K562 (cell line): ENCODE measurements at regions not wholly inside any gene's neighbourhood (a gene's known extent, or its start where the extent isn't known, plus 50 kb on each side); places are given as distances from the start of the nearest gene placed in this dataset.
A peak's percentile ranks its signal among the peaks of the same experiment; 100 is the strongest.

Experiments used
- ATAC-seq: fragments of 200-7000 bp; cut with Tn5 transposase; 3 replicates; pipeline ENCODE4 v1.9.1; 2020; ENCODE audit warnings: moderate library complexity
- BruUV-seq: library from RNA; stranded (reverse); fragments of 400-500 nt; replicated peaks from 2 replicates; lab custom pipeline; 2021; lab: Mats Ljungman, UMichigan
- CTCF ChIA-PET: fragments of 300-600 bp; formaldehyde crosslinking; extraction: SDS; loops from one replicate; lab custom pipeline; 2021; ENCODE audit warnings: low intra/inter-chr PET ratio; lab: Yijun Ruan, JAX
- POLR2A ChIA-PET: fragments of 300-600, 350-650 bp; sonication (Branson Sonifier 250); formaldehyde crosslinking; extraction: SDS; loops from one replicate; lab custom pipeline; 2021; ENCODE audit warnings: antibody characterized with exemption, inconsistent platforms; lab: Yijun Ruan, JAX
- DNase-seq, 4 experiments: peaks; one replicate each; pipeline versions ENCODE4 v3.0.0 to v3.0.0-alpha.2; 2011 to 2018; ENCODE audit warnings: low spot score in 3 of 4, mixed read lengths in 3 of 4; ENCODE audit errors: extremely low read depth in 1 of 4
- FAIRE-seq: peaks from 2 replicates; lab custom pipeline; 2011; peaks lifted over from hg19 to GRCh38; lab: Jason Lieb, UNC
- H2AFZ ChIP-seq: 2 replicates; pipeline ENCODE4 v1.6.0; 2011; ENCODE audit warnings: low read depth, low read length, control low read depth, inconsistent platforms
- H3K27ac ChIP-seq: fragments of 200-600 bp; 3 replicates; pipeline ENCODE4 v1.8.0; 2011; ENCODE audit warnings: low read depth, mild to moderate bottlenecking, control low read depth, inconsistent platforms, low read length, moderate library complexity, mixed read lengths; ENCODE audit errors: extremely low read depth
- H3K27me3 ChIP-seq, 2 experiments: fragments of 300-600 bp in 1 of 2; 2 replicates in 1 of 2; 3 replicates in 1 of 2; pipeline versions ENCODE4 v1.6.0 to v1.8.0; 2011; ENCODE audit warnings: inconsistent platforms in 2 of 2, low read length in 2 of 2, mild to moderate bottlenecking in 1 of 2, mixed read lengths in 1 of 2, moderate library complexity in 1 of 2; ENCODE audit not compliant: control insufficient read depth in 2 of 2, insufficient read depth in 2 of 2
- H3K36me3 ChIP-seq: fragments of 300-600 bp; 3 replicates; pipeline ENCODE4 v1.8.0; 2011; ENCODE audit warnings: mild to moderate bottlenecking, low read length, inconsistent platforms; ENCODE audit not compliant: control insufficient read depth, insufficient read depth
- H3K4me1 ChIP-seq, 2 experiments: fragments of 200-600 bp in 1 of 2; replicated peaks in 1 of 2; 2 replicates in 1 of 2; 3 replicates in 1 of 2; pipeline versions ENCODE4 v1.5.1 to v1.8.0; 2011; ENCODE audit warnings: inconsistent platforms in 2 of 2, low read length in 2 of 2, mild to moderate bottlenecking in 1 of 2, mixed read lengths in 1 of 2, moderate library complexity in 1 of 2; ENCODE audit not compliant: control insufficient read depth in 2 of 2, insufficient read depth in 2 of 2
- H3K4me2 ChIP-seq: 2 replicates; pipeline ENCODE4 v1.6.1; 2011; ENCODE audit warnings: low read length, control low read depth, inconsistent platforms, mixed read lengths; ENCODE audit not compliant: insufficient read depth
- H3K4me3 ChIP-seq: fragments of 200-600 bp; sonication (generic), shearing (Covaris generic); 2 replicates; pipeline ENCODE4 v1.5.1; 2016; ENCODE audit warnings: control low read depth, inconsistent platforms
- H3K79me2 ChIP-seq: fragments of 200-600 bp; 3 replicates; pipeline ENCODE4 v1.8.0; 2011; ENCODE audit warnings: low read length, inconsistent platforms; ENCODE audit not compliant: control insufficient read depth, insufficient read depth
- H3K9ac ChIP-seq, 2 experiments: 2 replicates each; pipeline versions ENCODE4 v1.6.0 to v1.6.1; 2011; ENCODE audit warnings: low read depth in 2 of 2, low read length in 2 of 2, control low read depth in 1 of 2, inconsistent platforms in 1 of 2, mild to moderate bottlenecking in 1 of 2, mixed read lengths in 1 of 2; ENCODE audit not compliant: insufficient read depth in 1 of 2
- H3K9me1 ChIP-seq: one replicate; pipeline ENCODE4 v1.6.0; 2011; ENCODE audit warnings: inconsistent platforms, mild to moderate bottlenecking, low read length, moderate library complexity; ENCODE audit not compliant: control insufficient read depth, insufficient read depth
- H3K9me3 ChIP-seq: replicated peaks from 2 replicates; pipeline ENCODE4 v1.5.1; 2011; ENCODE audit warnings: low read depth, low read length, inconsistent platforms; ENCODE audit not compliant: control insufficient read depth, insufficient read depth
- H4K20me1 ChIP-seq: replicated peaks from 2 replicates; pipeline ENCODE4 v1.6.1; 2011; ENCODE audit warnings: low read length, inconsistent platforms, mixed read lengths; ENCODE audit not compliant: control insufficient read depth, insufficient read depth
- CEBPG ChIP-seq, 3 experiments: fragments of 200-800 bp in 1 of 3; sonication (Bioruptor generic) in 1 of 3; sonication (generic) in 1 of 3; formaldehyde crosslinking in 1 of 3; IDR thresholded peaks in 2 of 3; conservative IDR thresholded peaks in 1 of 3; 2 replicates each; pipeline versions ENCODE4 v1.6.1 to v1.8.0; 2016 to 2022; ENCODE audit warnings: missing compliant biosample characterization in 2 of 3, missing genetic modification characterization in 2 of 3, mild to moderate bottlenecking in 1 of 3, missing genetic modification reagents in 1 of 3
- FOS ChIP-seq: IDR thresholded peaks from 3 replicates; pipeline ENCODE4 v1.6.1; 2011; ENCODE audit not compliant: insufficient read length; ENCODE audit errors: extremely low read depth
- SNIP1 ChIP-seq: fragments of 450-650 bp; IDR thresholded peaks from 2 replicates; pipeline ENCODE4 v1.7.1; 2017; ENCODE audit warnings: low read depth, mild to moderate bottlenecking
- TGIF2 ChIP-seq: sonication (generic); formaldehyde crosslinking; IDR thresholded peaks from 2 replicates; pipeline ENCODE4 v1.8.1; 2022; ENCODE audit warnings: mild to moderate bottlenecking, missing genetic modification reagents, moderate library complexity
- ZNF699 ChIP-seq: fragments of 250-450 bp; sonication (Bioruptor Pico); IDR thresholded peaks from 2 replicates; pipeline ENCODE4 v1.8.0; 2021; ENCODE audit warnings: mild to moderate bottlenecking, moderate library complexity; ENCODE audit not compliant: insufficient replicate concordance
- WGBS: fragments of 100-300 bp; shearing (Covaris generic); methylation state at CpG from one replicate; pipeline ENCODE4 v1.1.6; 2016; ENCODE audit warnings: low coverage, mixed read lengths; ENCODE audit not compliant: insufficient coverage; ENCODE audit errors: missing lambda C conversion rate; 5-methylcytosine and 5-hydroxymethylcytosine counted together
- in situ Hi-C: fragments of 300-500 bp; cut with MboI; formaldehyde crosslinking; loops from 4 replicates; pipeline ENCODE4 v1.15.0; 2018; ENCODE audit warnings: inconsistent platforms, mixed read lengths
- intact Hi-C: fragments of 100-400 bp; cut with micrococcal nuclease; formaldehyde crosslinking; loops from 2 replicates; pipeline ENCODE4 v1.14.2; 2022
- TF ChIP-seq, protein P1 (sequence below), 2 experiments: fragments of 200-800 bp in 1 of 2; sonication (Bioruptor generic) in 1 of 2; sonication (generic) in 1 of 2; formaldehyde crosslinking in 1 of 2; IDR thresholded peaks in 1 of 2; conservative IDR thresholded peaks in 1 of 2; 2 replicates each; pipeline versions ENCODE4 v1.5.0 to v1.6.1; 2016 to 2020; ENCODE audit warnings: missing compliant biosample characterization in 1 of 2, missing genetic modification characterization in 1 of 2, missing genetic modification reagents in 1 of 2
- TF ChIP-seq, protein P2 (sequence below): sonication (generic); formaldehyde crosslinking; IDR thresholded peaks from 2 replicates; pipeline ENCODE4 v1.8.0; 2022; ENCODE audit warnings: mild to moderate bottlenecking, low read depth, missing genetic modification reagents

DNA sequence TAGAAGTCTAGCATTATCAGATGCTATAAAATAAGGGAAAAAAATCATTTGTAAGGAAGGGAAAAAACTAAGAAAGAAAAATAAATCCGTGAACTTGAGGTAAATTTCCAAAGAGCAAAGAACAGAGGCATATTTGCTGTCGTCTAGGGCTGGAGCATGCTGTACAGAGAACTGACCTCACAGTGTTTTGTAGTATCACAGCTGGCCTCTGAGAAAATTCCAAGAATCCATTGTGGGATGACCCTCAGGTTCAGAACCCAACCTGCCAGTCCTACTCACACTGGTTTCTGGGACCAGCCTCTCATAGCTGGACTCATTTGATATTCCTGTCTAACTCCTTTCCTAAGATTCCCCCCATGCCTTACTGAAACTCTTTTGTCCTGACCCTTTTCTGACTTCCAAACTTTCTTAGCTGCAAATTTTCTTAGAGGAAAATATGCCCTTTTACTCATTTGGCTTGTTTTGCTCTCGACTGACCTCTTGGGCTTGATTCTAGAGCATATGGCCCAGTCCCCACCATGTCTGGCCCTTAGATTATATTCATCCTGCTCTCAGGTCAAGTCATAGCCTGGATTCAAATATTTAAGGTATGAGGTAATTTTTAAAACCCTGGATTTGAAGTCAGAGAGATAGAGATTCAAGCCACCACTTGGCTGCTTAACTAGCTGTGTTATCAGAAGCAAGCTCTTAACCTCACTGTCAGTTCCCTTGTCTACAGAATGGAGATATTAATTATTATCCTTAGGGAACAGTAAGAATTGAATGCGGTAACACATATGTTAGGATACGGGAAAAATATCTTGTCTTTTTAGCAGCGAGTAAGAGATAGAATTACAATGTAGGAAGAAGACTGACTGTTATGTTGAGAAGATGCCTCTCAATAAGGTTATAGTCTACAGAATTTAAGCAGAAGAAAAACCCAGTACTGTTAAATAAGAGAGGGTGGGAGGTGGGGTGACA, 89.7 kb upstream of the KCNA4 start (continued):
- TF ChIP-seq, protein P1, sequence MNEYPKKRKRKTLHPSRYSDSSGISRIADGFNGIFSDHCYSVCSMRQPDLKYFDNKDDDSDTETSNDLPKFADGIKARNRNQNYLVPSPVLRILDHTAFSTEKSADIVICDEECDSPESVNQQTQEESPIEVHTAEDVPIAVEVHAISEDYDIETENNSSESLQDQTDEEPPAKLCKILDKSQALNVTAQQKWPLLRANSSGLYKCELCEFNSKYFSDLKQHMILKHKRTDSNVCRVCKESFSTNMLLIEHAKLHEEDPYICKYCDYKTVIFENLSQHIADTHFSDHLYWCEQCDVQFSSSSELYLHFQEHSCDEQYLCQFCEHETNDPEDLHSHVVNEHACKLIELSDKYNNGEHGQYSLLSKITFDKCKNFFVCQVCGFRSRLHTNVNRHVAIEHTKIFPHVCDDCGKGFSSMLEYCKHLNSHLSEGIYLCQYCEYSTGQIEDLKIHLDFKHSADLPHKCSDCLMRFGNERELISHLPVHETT (CRISPR knock-in tag; conservative IDR thresholded peaks at IDR 0.05 in 1 of 2, IDR thresholded peaks at IDR 0.05 in 1 of 2) = no peak
- no peak for TF ChIP-seq FOS
- TF ChIP-seq, all 486 proteins: peak for 0

- TF ChIP-seq TGIF2 (CRISPR knock-in tag) (no peak), ZNF699 (CRISPR knock-in tag) (no peak), CEBPG (CRISPR knock-in tag; IDR thresholded peaks at IDR 0.05) (no peak), CEBPG (tag; conservative IDR thresholded peaks at IDR 0.05 in 1 of 2, IDR thresholded peaks at IDR 0.05 in 1 of 2) (peak in 1 of 2 experiments; percentile 64; a peak in 2 of 4 replicates), SNIP1 (no peak)
- TF ChIP-seq, protein P2, sequence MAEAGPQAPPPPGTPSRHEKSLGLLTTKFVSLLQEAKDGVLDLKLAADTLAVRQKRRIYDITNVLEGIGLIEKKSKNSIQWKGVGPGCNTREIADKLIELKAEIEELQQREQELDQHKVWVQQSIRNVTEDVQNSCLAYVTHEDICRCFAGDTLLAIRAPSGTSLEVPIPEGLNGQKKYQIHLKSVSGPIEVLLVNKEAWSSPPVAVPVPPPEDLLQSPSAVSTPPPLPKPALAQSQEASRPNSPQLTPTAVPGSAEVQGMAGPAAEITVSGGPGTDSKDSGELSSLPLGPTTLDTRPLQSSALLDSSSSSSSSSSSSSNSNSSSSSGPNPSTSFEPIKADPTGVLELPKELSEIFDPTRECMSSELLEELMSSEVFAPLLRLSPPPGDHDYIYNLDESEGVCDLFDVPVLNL (CRISPR knock-in tag) = no peak
- BruUV-seq = no TSS peak
- WGBS = 0% methylated on average over 2 of the region's 2 CpGs
- in situ Hi-C loops (no loop called here), intact Hi-C loops (no loop called here)
- ATAC-seq (no peak), DNase-seq (no peak), FAIRE-seq (no peak)
- ChIA-PET POLR2A (no interaction called here), CTCF (no interaction called here)
- Histone ChIP-seq H3K4me1 (no peaks in the 10 kb centered on the region), H3K36me3 (no peaks in the 10 kb centered on the region), H4K20me1 (no peaks in the 10 kb centered on the region), H3K9me1 (no peaks in the 10 kb centered on the region), H2AFZ (no peak overlapping the region), H3K79me2 (no peaks in the 10 kb centered on the region), H3K9ac (no peak overlapping the region), H3K27ac (no peak overlapping the region), H3K4me2 (no peak overlapping the region), H3K4me3 (no peak overlapping the region), H3K27me3 (no peaks in the 10 kb centered on the region), H3K9me3 (no peaks in the 10 kb centered on the region)
Measured at GRCh38 chr11:30107899-30108298, 91.1 kb upstream of the KCNA4 start.
